ENCODE measurements at regions not wholly inside any gene's neighbourhood (a gene's known extent, or its start where the extent isn't known, plus 50 kb on each side); places are given as distances from the start of the nearest gene placed in this dataset.

DNA sequence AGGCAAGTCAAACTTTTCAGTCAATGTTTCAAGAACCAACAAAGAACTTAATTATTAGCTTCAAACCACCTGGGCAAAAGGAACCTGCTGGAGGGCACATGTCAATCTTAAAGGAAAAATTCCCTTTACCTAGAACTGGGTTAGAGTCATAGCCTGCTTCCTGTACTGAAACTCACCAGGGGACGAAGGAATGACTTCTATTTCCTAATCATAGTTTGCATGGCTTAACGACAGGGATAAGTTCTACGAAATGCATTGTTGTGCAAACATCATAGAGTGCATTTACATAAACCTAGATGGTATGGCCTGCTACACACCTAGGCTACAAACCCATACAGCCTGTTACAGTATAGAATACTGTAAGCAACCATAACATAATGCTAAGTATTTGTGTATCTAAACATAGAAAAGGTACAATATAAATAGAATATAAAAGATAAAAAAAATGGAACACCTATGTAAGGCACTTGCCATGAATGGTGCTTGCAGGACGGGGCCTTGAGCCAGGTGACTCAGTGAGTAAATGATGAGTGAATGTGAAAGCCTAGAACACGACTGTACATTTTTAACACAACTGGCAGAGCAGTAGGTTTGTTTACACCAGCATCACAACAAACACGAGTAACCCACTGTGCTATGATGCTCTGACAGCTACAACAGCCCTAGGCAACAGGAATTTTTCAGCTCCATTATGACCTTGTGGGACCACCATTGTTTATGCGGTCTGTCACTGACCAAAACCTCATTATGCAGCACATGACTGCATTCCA is 234.9 kb upstream of the CAND1 start:
- Histone ChIP-seq H3K27me3 (ENCODE audit: low read depth) (no peaks in the 10 kb centered on the region), H3K4me3 (no peak overlapping the region), H3K36me3 (no peaks in the 10 kb centered on the region), H3K4me1 (no peaks in the 10 kb centered on the region), H3K9me3 (no peaks in the 10 kb centered on the region), H3K27ac (no peak overlapping the region)
- intact Hi-C loops (cut with DNase I), result no loop called here
- TF ChIP-seq, protein P1, sequence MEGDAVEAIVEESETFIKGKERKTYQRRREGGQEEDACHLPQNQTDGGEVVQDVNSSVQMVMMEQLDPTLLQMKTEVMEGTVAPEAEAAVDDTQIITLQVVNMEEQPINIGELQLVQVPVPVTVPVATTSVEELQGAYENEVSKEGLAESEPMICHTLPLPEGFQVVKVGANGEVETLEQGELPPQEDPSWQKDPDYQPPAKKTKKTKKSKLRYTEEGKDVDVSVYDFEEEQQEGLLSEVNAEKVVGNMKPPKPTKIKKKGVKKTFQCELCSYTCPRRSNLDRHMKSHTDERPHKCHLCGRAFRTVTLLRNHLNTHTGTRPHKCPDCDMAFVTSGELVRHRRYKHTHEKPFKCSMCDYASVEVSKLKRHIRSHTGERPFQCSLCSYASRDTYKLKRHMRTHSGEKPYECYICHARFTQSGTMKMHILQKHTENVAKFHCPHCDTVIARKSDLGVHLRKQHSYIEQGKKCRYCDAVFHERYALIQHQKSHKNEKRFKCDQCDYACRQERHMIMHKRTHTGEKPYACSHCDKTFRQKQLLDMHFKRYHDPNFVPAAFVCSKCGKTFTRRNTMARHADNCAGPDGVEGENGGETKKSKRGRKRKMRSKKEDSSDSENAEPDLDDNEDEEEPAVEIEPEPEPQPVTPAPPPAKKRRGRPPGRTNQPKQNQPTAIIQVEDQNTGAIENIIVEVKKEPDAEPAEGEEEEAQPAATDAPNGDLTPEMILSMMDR (IDR thresholded peaks at IDR 0.05), result no peak
- ATAC-seq (no peak), DNase-seq (no peak)

DNA sequence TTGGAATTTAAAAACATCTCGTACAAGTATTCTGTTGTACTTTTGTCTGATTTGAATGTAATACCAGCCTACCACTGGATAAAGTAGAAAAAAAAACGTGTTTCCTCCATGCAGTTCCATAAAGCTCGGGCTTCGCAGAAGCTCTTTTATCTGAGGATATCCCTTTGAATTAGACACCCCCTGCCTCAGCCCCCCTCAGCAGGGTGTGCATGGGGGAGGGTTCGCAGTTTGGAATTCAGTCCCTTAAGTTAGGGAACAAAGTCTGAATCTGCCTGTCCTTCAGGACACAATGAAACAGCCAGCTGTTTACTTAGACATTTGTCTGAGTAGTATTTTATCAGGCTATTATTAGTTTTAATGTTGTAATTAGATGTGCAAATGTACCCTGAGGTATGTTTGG is 234.0 kb upstream of the CAND1 start:
- Histone ChIP-seq H3K4me1 (no peaks in the 10 kb centered on the region), H3K4me3 (no peak overlapping the region), H3K36me3 (no peaks in the 10 kb centered on the region), H3K27ac (no peak overlapping the region), H3K27me3 (ENCODE audit: low read depth) (no peaks in the 10 kb centered on the region), H3K9me3 (no peaks in the 10 kb centered on the region)
- ATAC-seq, result no peak
- DNase-seq, result no peak
- intact Hi-C loops (cut with DNase I), result no loop called here
- TF ChIP-seq, protein P1 (IDR thresholded peaks at IDR 0.05), result no peak

DNA sequence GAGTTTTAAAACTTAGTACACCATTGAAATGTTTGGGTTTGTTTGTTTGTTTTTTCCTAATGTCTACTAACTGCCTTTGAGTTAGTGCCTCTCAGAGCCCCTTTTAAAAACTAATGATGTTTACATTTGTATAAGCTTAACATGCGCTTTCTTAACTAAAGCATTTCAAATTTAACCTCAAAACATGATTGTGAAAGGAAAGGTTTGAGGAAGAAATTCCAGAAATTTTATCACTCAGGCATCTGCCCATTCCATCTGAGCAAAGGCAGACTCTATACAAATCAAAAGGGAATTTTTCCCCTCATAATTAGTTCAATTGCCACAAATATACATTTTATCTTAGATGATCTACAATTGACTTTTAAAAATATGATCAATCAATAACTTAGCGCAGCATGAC is 230.7 kb upstream of the CAND1 start:
- Histone ChIP-seq H3K9me3 (no peaks in the 10 kb centered on the region), H3K36me3 (no peaks in the 10 kb centered on the region), H3K27me3 (ENCODE audit: low read depth) (no peaks in the 10 kb centered on the region), H3K27ac (no peak overlapping the region), H3K4me3 (no peak overlapping the region), H3K4me1 (no peaks in the 10 kb centered on the region)
- DNase-seq (no peak), ATAC-seq (no peak)
- TF ChIP-seq, protein P1 (IDR thresholded peaks at IDR 0.05), result no peak
- intact Hi-C loops (cut with DNase I), result no loop called here

DNA sequence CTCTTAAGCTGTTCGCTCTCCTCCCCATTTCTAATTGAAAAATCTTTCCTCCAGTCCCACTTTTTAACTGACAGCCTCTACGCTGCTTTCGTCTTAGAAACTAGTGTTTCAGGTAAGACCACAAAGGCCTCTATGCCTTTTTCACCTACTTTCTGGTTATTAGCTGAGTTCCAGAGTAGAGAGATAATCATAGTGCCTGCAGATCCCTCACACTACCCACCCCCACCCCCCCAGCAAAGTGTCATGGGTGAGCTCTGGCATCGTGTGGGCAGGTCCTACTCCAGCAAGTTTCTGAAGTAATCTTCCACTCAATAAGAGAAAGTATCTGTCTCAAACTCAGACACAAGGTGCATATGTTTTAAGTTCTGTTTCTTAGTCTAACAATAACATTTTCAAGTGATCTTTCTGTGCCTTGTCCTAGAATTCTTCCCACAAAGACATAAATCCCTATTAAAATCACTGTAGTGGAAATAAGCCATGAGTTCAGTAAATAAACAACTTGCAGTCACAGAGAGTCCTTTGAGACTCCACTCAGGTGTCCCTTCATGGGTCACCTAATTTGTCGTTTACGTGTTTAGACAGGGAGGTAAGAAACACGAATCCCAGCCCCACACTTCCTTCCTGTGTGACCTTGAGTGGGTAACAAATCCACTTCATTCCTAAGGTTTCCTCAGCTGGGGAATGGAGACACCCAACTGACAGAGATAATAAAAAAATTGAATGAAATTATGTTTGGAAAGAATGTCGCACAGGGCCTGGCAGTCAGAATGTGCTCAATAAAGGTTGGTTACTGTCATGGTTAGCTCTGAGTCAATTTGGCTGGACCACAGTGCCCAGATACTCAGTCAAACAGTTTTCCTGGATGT is 228.9 kb upstream of the CAND1 start:
- intact Hi-C loops (cut with DNase I), result no loop called here
- TF ChIP-seq, protein P1 (IDR thresholded peaks at IDR 0.05), result no peak
- DNase-seq (no peak), ATAC-seq (no peak)
- Histone ChIP-seq H3K27ac (no peak overlapping the region), H3K27me3 (ENCODE audit: low read depth) (no peaks in the 10 kb centered on the region), H3K4me3 (no peak overlapping the region), H3K4me1 (no peaks in the 10 kb centered on the region), H3K9me3 (no peaks in the 10 kb centered on the region), H3K36me3 (no peaks in the 10 kb centered on the region)

DNA sequence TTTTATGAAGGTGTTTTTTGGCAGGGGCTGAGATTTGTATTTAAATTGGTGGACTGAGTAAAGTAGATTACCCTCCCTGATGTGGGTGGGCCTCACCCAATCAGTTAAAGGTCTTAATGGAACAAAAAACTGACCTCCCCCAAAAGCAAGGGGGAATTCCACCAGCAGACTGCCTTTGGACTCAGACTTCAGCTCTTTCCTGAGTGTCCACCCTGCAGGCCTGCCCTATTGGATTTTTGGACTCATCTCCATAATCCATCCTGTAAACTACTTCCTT is 228.4 kb upstream of the CAND1 start:
- no peak overlapping the region for H3K27ac ChIP-seq
- H3K27me3 ChIP-seq (ENCODE audit: low read depth), result no peaks in the 10 kb centered on the region
- no peaks in the 10 kb centered on the region for H3K4me1 ChIP-seq
- TF ChIP-seq, protein P1 (IDR thresholded peaks at IDR 0.05), result no peak
- DNase-seq (no peak), ATAC-seq (no peak)
- H3K9me3 ChIP-seq, result no peaks in the 10 kb centered on the region
- intact Hi-C loops (cut with DNase I), result no loop called here
- H3K36me3 ChIP-seq, result no peaks in the 10 kb centered on the region
- H3K4me3 ChIP-seq, result no peak overlapping the region
